ENCODE measurements at regions not wholly inside any gene's neighbourhood (a gene's known extent, or its start where the extent isn't known, plus 50 kb on each side); places are given as distances from the start of the nearest gene placed in this dataset.

DNA sequence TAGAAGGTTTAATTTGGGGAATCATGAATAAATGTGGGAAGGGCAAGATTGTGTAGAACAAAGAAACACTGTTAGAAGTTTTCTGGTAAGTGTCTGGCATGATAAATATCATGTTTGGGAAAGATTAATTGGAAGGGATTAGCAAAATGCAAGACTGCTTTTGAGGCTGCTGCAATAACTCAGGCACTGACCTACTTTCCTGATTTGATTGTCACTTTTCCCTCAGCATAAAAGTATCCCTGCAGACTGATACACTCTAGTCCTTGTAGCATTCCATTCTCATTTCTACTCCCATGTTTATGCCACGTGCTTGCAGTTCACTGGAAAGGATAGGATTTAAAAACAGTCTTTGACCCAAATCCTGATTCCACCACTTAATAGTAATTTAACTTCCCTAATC, 303.3 kb upstream of the SEMA3A start:
- H3K27ac ChIP-seq, result no peak overlapping the region
- TF ChIP-seq, protein P1, sequence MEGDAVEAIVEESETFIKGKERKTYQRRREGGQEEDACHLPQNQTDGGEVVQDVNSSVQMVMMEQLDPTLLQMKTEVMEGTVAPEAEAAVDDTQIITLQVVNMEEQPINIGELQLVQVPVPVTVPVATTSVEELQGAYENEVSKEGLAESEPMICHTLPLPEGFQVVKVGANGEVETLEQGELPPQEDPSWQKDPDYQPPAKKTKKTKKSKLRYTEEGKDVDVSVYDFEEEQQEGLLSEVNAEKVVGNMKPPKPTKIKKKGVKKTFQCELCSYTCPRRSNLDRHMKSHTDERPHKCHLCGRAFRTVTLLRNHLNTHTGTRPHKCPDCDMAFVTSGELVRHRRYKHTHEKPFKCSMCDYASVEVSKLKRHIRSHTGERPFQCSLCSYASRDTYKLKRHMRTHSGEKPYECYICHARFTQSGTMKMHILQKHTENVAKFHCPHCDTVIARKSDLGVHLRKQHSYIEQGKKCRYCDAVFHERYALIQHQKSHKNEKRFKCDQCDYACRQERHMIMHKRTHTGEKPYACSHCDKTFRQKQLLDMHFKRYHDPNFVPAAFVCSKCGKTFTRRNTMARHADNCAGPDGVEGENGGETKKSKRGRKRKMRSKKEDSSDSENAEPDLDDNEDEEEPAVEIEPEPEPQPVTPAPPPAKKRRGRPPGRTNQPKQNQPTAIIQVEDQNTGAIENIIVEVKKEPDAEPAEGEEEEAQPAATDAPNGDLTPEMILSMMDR (IDR thresholded peaks at IDR 0.05; ENCODE audit: low read depth, low read length), result no peak
- DNase-seq (ENCODE audit: low read depth in 1 of 2, low spot score in 1 of 2), result peak in 1 of 2 donors; percentile 12
- H3K9me3 ChIP-seq (ENCODE audit: low read depth), result no peaks in the 10 kb centered on the region
- no peak overlapping the region for H3K4me3 ChIP-seq
- H3K27me3 ChIP-seq, result no peaks in the 10 kb centered on the region
- no peaks in the 10 kb centered on the region for H3K36me3 ChIP-seq
- no peaks in the 10 kb centered on the region for H3K4me1 ChIP-seq (ENCODE audit: low read depth)

DNA sequence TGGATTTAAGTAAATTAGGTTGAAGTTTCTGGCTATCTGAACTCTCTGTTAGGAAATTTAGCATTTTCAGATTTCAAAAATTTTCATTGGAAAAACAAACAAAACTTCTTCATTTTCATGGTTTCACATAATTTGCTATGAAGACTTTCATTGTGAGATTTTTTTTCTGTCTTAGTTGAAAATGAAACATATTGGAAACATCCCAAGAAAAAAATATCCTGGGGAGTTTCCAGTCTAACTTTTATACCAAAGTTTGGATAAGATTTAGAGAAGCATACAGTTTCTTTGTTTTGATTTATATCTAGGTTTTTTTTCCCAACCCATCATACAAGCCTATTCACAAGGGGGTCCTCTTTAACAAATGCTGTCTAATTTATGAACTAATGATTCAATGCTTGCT, 300.5 kb upstream of the SEMA3A start:
- Histone ChIP-seq H3K9me3 (ENCODE audit: low read depth) (no peaks in the 10 kb centered on the region), H3K27ac (no peak overlapping the region), H3K4me1 (ENCODE audit: low read depth) (no peaks in the 10 kb centered on the region), H3K27me3 (no peaks in the 10 kb centered on the region), H3K4me3 (no peak overlapping the region), H3K36me3 (no peaks in the 10 kb centered on the region)
- no peak for DNase-seq (ENCODE audit: low read depth in 1 of 2, low spot score in 1 of 2)
- TF ChIP-seq, protein P1 (IDR thresholded peaks at IDR 0.05; ENCODE audit: low read depth, low read length), result no peak

DNA sequence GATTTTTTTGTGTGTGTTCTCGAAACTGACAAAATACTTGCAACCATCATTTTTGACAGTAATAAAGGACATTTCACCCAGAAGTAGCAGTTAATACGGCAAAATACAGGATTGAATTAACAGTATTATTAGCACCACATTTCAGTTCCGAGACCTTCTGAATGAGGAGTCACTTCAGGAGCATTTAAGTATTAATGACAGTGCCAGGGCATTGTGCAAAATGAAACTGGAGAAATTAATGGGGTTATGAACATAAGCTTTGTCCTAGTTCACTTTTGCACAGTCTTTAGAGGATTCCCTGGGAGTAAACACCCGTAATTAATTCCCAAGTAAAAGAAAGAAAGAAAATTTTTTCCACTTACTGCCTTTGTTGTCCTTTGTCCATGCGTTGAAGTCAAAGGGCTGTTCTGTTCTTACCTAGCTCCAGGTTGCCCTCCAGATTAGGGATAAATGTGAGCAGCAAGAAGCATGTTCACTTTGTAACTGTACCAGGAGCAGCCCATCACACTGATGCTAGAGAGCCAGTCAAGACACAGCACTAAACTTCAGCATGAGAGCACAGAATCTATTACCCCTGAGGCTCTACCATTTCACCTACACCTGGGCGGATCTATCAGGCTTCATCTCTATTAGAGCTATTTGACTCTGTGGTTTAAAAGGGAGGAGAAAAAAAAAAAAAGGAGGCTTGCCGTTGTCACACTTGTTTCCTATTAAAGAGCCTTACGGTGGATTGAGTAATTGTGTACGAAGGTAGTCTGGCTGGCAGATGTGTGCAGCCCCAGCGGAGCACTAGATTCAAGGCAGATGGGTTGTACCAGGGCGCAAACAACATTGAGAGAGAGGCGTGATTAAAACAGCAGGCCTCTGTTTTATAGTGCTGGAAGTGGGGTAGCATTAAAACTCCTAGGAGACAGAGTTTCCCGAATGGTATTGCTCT, 297.8 kb upstream of the SEMA3A start:
- no peaks in the 10 kb centered on the region for H3K9me3 ChIP-seq (ENCODE audit: low read depth)
- H3K27ac ChIP-seq, result no peak overlapping the region

DNA sequence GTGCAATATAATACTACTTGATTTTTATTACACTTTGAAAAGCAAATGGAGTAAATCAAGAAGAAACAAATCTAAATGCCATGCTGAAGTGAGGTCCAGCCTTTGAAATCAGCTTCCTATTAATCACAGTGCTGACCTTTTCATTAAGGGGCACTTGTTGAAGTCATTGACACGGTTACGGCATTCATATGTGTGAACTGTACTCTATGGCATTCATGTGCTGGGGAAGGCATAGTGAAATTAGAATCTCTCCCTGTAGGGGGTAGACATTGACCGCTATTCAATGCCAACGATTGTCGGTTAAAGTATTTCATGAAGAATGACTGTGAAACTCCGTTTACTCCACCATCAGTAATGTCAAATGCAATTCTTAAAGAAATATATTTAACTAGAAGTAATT, 296.1 kb upstream of the SEMA3A start:
- no peaks in the 10 kb centered on the region for H3K36me3 ChIP-seq
- H3K4me1 ChIP-seq (ENCODE audit: low read depth), result no peaks in the 10 kb centered on the region
- no peaks in the 10 kb centered on the region for H3K9me3 ChIP-seq (ENCODE audit: low read depth)
- no peak overlapping the region for H3K4me3 ChIP-seq
- TF ChIP-seq, protein P1 (IDR thresholded peaks at IDR 0.05; ENCODE audit: low read depth, low read length), result no peak
- H3K27ac ChIP-seq, result no peak overlapping the region
- DNase-seq (ENCODE audit: low read depth in 1 of 2, low spot score in 1 of 2), result peak in 1 of 2 donors; percentile 21
- no peaks in the 10 kb centered on the region for H3K27me3 ChIP-seq

More for the DNA sequence above, 297.8 kb upstream of the SEMA3A start:
- TF ChIP-seq, protein P1 (IDR thresholded peaks at IDR 0.05; ENCODE audit: low read depth, low read length), result no peak
- H3K4me3 ChIP-seq, result no peak overlapping the region
- no peak for DNase-seq (ENCODE audit: low read depth in 1 of 2, low spot score in 1 of 2)
- H3K4me1 ChIP-seq (ENCODE audit: low read depth), result no peaks in the 10 kb centered on the region
- H3K27me3 ChIP-seq, result no peaks in the 10 kb centered on the region
- no peaks in the 10 kb centered on the region for H3K36me3 ChIP-seq

DNA sequence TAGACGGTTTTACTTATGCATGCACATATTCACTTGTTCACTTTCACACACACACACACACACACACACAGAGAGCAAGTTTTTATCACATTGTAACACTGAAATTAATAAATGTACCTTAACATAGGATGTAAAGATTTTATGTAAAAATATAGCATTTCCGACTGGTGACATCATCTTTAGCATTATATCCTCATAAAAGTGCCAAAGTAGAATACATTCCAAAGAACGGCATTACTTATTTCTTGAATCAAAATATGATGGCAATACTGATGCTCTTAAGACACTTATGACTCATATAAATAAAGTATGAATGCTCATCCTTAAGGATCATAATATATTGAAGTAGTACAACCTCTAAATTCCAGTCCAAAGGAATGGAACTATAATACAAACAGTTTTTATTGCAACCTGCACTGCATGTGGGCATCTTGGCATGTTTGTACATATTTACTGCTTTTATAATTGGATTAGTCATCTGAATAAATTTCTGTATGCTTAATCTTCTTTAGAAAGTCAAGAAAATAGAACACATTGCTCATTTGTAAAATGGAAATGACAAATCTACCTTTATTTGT, 290.0 kb upstream of the SEMA3A start:
- Histone ChIP-seq H3K27ac (no peak overlapping the region), H3K36me3 (no peaks in the 10 kb centered on the region), H3K4me3 (no peak overlapping the region), H3K9me3 (ENCODE audit: low read depth) (no peaks in the 10 kb centered on the region), H3K4me1 (ENCODE audit: low read depth) (no peaks in the 10 kb centered on the region), H3K27me3 (no peaks in the 10 kb centered on the region)
- TF ChIP-seq, protein P1 (IDR thresholded peaks at IDR 0.05; ENCODE audit: low read depth, low read length), result no peak
- no peak for DNase-seq (ENCODE audit: low read depth in 1 of 2, low spot score in 1 of 2)
